ENCODE measurements at regions not wholly inside any gene's neighbourhood (a gene's known extent, or its start where the extent isn't known, plus 50 kb on each side); places are given as distances from the start of the nearest gene placed in this dataset.

- Histone ChIP-seq H3K36me3 (no peaks in the 10 kb centered on the region), H3K4me1 (peaks cover 0 to 12% of the 10 kb centered on the region in 2 donors), H3K4me3 (no peak overlapping the region), H3K9me3 (no peaks in the 10 kb centered on the region), H3K27me3 (no peaks in the 10 kb centered on the region), H3K27ac (peak overlapping the region; percentile 1 to 54)
- TF ChIP-seq CTCF (IDR thresholded peaks at IDR 0.05) = no peak
- no peak for TF ChIP-seq POLR2A (IDR thresholded peaks at IDR 0.05)
- TF ChIP-seq POLR2AphosphoS5 (IDR thresholded peaks at IDR 0.05) = no peak
- no peak for DNase-seq (ENCODE audit: low spot score in 2 of 2)
- intact Hi-C loops (cut with DNase I; ENCODE audit: low total_unique reads) = loop anchor here (5.0 kb wide), 1 partner anchor 111 kb away; no protein-coding TSS in a partner anchor
Observed at GRCh38 chr13:40063703-40064102, 408.2 kb downstream of the COG6 start.

GRCh38 chr13:40064154-40065097 is 409.0 kb downstream of the COG6 start:
- no peaks in the 10 kb centered on the region for H3K27me3 ChIP-seq
- DNase-seq (ENCODE audit: low spot score in 2 of 2) = no peak
- intact Hi-C loops (cut with DNase I; ENCODE audit: low total_unique reads) = loop anchor here (5.0 kb wide), 2 partner anchors 112 to 393 kb away; no protein-coding TSS in a partner anchor
- H3K4me3 ChIP-seq = no peak overlapping the region
- TF ChIP-seq CTCF (IDR thresholded peaks at IDR 0.05) (no peak), POLR2AphosphoS5 (IDR thresholded peaks at IDR 0.05) (no peak), POLR2A (IDR thresholded peaks at IDR 0.05) (no peak)
- peak overlapping the region in 1 of 2 donors; percentile 54 for H3K27ac ChIP-seq
- no peaks in the 10 kb centered on the region for H3K9me3 ChIP-seq
- no peaks in the 10 kb centered on the region for H3K36me3 ChIP-seq
- peaks cover 0 to 12% of the 10 kb centered on the region in 2 donors for H3K4me1 ChIP-seq

- Histone ChIP-seq H3K4me3 (no peak overlapping the region), H3K36me3 (no peaks in the 10 kb centered on the region), H3K27ac (no peak overlapping the region), H3K4me1 (no peaks in the 10 kb centered on the region), H3K9me3 (no peaks in the 10 kb centered on the region), H3K27me3 (no peaks in the 10 kb centered on the region)
- peak; percentile 65 to 75 for DNase-seq (ENCODE audit: low spot score in 2 of 2)
- TF ChIP-seq POLR2AphosphoS5 (IDR thresholded peaks at IDR 0.05) = peak in 2 of 3 donors; percentile 56 to 71
- no peak for TF ChIP-seq POLR2A (IDR thresholded peaks at IDR 0.05)
- TF ChIP-seq CTCF (IDR thresholded peaks at IDR 0.05) = peak; percentile 82 to 88 (median 84)
- intact Hi-C loops (cut with DNase I; ENCODE audit: low total_unique reads) = loop anchor here (5.0 kb wide), 1 partner anchor 388 kb away; no protein-coding TSS in a partner anchor
Observed at GRCh38 chr13:40069173-40070044, 413.9 kb downstream of the COG6 start.

- Histone ChIP-seq H3K4me1 (no peaks in the 10 kb centered on the region), H3K27ac (no peak overlapping the region), H3K36me3 (no peaks in the 10 kb centered on the region), H3K27me3 (no peaks in the 10 kb centered on the region), H3K4me3 (no peak overlapping the region), H3K9me3 (no peaks in the 10 kb centered on the region)
- no peak for TF ChIP-seq POLR2A (IDR thresholded peaks at IDR 0.05)
- no peak for TF ChIP-seq POLR2AphosphoS5 (IDR thresholded peaks at IDR 0.05)
- no peak for TF ChIP-seq CTCF (IDR thresholded peaks at IDR 0.05)
- intact Hi-C loops (cut with DNase I; ENCODE audit: low total_unique reads) = no loop called here
- DNase-seq (ENCODE audit: low spot score in 2 of 2) = no peak
Observed at GRCh38 chr13:40070357-40070756, 414.9 kb downstream of the COG6 start.

Data from breast epithelium (tissue), 4 donors.